ENCODE measurements at regions not wholly inside any gene's neighbourhood (a gene's known extent, or its start where the extent isn't known, plus 50 kb on each side); places are given as distances from the start of the nearest gene placed in this dataset.

- H3K4me1 ChIP-seq = no peaks in the 10 kb centered on the region
- no peaks in the 10 kb centered on the region for H3K9me3 ChIP-seq
- ATAC-seq (no peak), FAIRE-seq (no peak), DNase-seq (ENCODE audit: low read depth in 1 of 2, low spot score in 1 of 2) (no peak)
- TF ChIP-seq EP300 (IDR thresholded peaks at IDR 0.05) = no peak
- TF ChIP-seq, protein P1, sequence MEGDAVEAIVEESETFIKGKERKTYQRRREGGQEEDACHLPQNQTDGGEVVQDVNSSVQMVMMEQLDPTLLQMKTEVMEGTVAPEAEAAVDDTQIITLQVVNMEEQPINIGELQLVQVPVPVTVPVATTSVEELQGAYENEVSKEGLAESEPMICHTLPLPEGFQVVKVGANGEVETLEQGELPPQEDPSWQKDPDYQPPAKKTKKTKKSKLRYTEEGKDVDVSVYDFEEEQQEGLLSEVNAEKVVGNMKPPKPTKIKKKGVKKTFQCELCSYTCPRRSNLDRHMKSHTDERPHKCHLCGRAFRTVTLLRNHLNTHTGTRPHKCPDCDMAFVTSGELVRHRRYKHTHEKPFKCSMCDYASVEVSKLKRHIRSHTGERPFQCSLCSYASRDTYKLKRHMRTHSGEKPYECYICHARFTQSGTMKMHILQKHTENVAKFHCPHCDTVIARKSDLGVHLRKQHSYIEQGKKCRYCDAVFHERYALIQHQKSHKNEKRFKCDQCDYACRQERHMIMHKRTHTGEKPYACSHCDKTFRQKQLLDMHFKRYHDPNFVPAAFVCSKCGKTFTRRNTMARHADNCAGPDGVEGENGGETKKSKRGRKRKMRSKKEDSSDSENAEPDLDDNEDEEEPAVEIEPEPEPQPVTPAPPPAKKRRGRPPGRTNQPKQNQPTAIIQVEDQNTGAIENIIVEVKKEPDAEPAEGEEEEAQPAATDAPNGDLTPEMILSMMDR (IDR thresholded peaks at IDR 0.05) = no peak
- CTCF ChIA-PET = no interaction called here
- no peak overlapping the region for H3K27ac ChIP-seq
- H3K4me2 ChIP-seq = no peak overlapping the region
- 56% methylated on average over 6 of the region's 6 CpGs for WGBS (ENCODE audit: missing lambda C conversion rate)
- POLR2A ChIA-PET = no interaction called here
- H3K4me3 ChIP-seq = no peak overlapping the region
These were observed 112.5 kb downstream of the ZC3H11B start for GRCh38 chr1:219500327-219500897.

DNA sequence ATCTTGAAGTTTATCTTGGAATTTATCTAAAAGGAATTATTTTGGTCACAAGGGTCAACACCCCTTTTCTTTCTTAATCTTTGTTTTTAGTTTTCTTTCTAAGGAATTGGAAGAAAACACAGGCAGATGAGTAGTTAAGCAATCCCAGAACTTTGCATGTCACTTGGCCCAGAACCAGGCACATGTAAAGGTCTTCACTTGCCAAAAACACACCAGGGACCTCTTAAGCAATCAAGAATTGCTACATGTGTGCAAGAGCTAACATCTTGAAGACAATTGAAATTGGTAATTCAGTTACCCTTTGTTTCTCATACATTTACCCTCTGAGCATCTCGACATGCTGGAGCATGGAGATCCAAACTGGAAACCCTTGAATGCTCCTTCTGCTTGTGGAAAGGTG, 114.2 kb downstream of the ZC3H11B start:
- no peak for ATAC-seq
- ChIA-PET POLR2A (no interaction called here), CTCF (interaction anchor here (1.2 kb wide), 1 partner anchor 10 kb away, joined by 4 read pairs; no protein-coding TSS in a partner anchor)
- Histone ChIP-seq H3K4me2 (no peak overlapping the region), H3K9me3 (no peaks in the 10 kb centered on the region), H3K4me3 (no peak overlapping the region), H3K4me1 (no peaks in the 10 kb centered on the region), H3K27ac (no peak overlapping the region)
- 25% methylated on average over 1 of the region's 1 CpG for WGBS (ENCODE audit: missing lambda C conversion rate)
- TF ChIP-seq CHD2 (IDR thresholded peaks at IDR 0.05; ENCODE audit: low read length, partially characterized antibody) = no peak
- no peak for TF ChIP-seq RFX5 (IDR thresholded peaks at IDR 0.05)
- TF ChIP-seq KDM5A (IDR thresholded peaks at IDR 0.05) = no peak
- no peak for TF ChIP-seq JUNB (IDR thresholded peaks at IDR 0.05)
- TF ChIP-seq MAX (IDR thresholded peaks at IDR 0.05) = no peak
- no peak for TF ChIP-seq ZFP36 (IDR thresholded peaks at IDR 0.05; ENCODE audit: borderline replicate concordance, partially characterized antibody)
- no peak for TF ChIP-seq EHF (CRISPR knock-in tag; IDR thresholded peaks at IDR 0.05)
- TF ChIP-seq ZSCAN20 (CRISPR knock-in tag; IDR thresholded peaks at IDR 0.05) = no peak
- TF ChIP-seq HMGXB4 (CRISPR knock-in tag; IDR thresholded peaks at IDR 0.05; ENCODE audit: borderline replicate concordance) = no peak
- no peak for TF ChIP-seq CBX2 (IDR thresholded peaks at IDR 0.05; ENCODE audit: borderline replicate concordance, low read depth)
- no peak for TF ChIP-seq POLR2AphosphoS2 (conservative IDR thresholded peaks at IDR 0.05; ENCODE audit: low read length)
- TF ChIP-seq, protein P2, sequence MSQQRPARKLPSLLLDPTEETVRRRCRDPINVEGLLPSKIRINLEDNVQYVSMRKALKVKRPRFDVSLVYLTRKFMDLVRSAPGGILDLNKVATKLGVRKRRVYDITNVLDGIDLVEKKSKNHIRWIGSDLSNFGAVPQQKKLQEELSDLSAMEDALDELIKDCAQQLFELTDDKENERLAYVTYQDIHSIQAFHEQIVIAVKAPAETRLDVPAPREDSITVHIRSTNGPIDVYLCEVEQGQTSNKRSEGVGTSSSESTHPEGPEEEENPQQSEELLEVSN (IDR thresholded peaks at IDR 0.05; ENCODE audit: borderline replicate concordance, low read depth) = no peak
- no peak for TF ChIP-seq HOXB13 (CRISPR knock-in tag; IDR thresholded peaks at IDR 0.05; ENCODE audit: low read depth)
- TF ChIP-seq FOSL2 (IDR thresholded peaks at IDR 0.05) = no peak
- no peak for TF ChIP-seq FOSL2 (CRISPR knock-in tag; IDR thresholded peaks at IDR 0.05)
- no peak for TF ChIP-seq RAD21 (conservative IDR thresholded peaks at IDR 0.05 in 1 of 2, IDR thresholded peaks at IDR 0.05 in 1 of 2)
- TF ChIP-seq CBX8 (IDR thresholded peaks at IDR 0.05) = no peak
- TF ChIP-seq HOXA7 (CRISPR knock-in tag; IDR thresholded peaks at IDR 0.05) = no peak
- no peak for TF ChIP-seq MAZ (IDR thresholded peaks at IDR 0.05; ENCODE audit: borderline replicate concordance, low read depth, low read length)
- TF ChIP-seq KDM1A (IDR thresholded peaks at IDR 0.05; ENCODE audit: low read depth) = no peak
- no peak for TF ChIP-seq HES2 (IDR thresholded peaks at IDR 0.05)
- DNase-seq (ENCODE audit: low read depth in 1 of 2, low spot score in 1 of 2) = no peak
- no peak for FAIRE-seq

Data from A549 (cell line).